ENCODE measurements at regions not wholly inside any gene's neighbourhood (a gene's known extent, or its start where the extent isn't known, plus 50 kb on each side); places are given as distances from the start of the nearest gene placed in this dataset.

- Mint-ChIP-seq H3K36me3 (ENCODE audit: unreplicated experiment) (peaks cover 15% of the 10 kb centered on the region), H3K4me3 (ENCODE audit: unreplicated experiment) (no peak overlapping the region), H3K4me1 (ENCODE audit: low read depth, unreplicated experiment) (peaks cover 7% of the 10 kb centered on the region), H3K27me3 (ENCODE audit: unreplicated experiment) (peaks cover 5% of the 10 kb centered on the region), H3K27ac (ENCODE audit: unreplicated experiment) (no peak overlapping the region), H3K9me3 (ENCODE audit: unreplicated experiment) (peaks cover 9% of the 10 kb centered on the region)
- DNase-seq, result no peak
- TF ChIP-seq CTCF (IDR thresholded peaks at IDR 0.05; ENCODE audit: partially characterized antibody, unreplicated experiment), result no peak
These were observed 82.5 kb upstream of the RGMA start for GRCh38 chr15:93171476-93171875.

GRCh38 chr15:93170329-93170728 lies 81.3 kb upstream of the RGMA start:
- no peak for DNase-seq
- Mint-ChIP-seq H3K4me1 (ENCODE audit: low read depth, unreplicated experiment) (peaks cover 11% of the 10 kb centered on the region), H3K36me3 (ENCODE audit: unreplicated experiment) (peaks cover 15% of the 10 kb centered on the region), H3K27me3 (ENCODE audit: unreplicated experiment) (peaks cover 7% of the 10 kb centered on the region), H3K4me3 (ENCODE audit: unreplicated experiment) (no peak overlapping the region), H3K9me3 (ENCODE audit: unreplicated experiment) (peaks cover 12% of the 10 kb centered on the region), H3K27ac (ENCODE audit: unreplicated experiment) (no peak overlapping the region)
- TF ChIP-seq CTCF (IDR thresholded peaks at IDR 0.05; ENCODE audit: partially characterized antibody, unreplicated experiment), result no peak

GRCh38 chr15:93168910-93169309 lies 79.9 kb upstream of the RGMA start:
- TF ChIP-seq CTCF (IDR thresholded peaks at IDR 0.05; ENCODE audit: partially characterized antibody, unreplicated experiment), result no peak
- Mint-ChIP-seq H3K27me3 (ENCODE audit: unreplicated experiment) (peaks cover 7% of the 10 kb centered on the region), H3K4me1 (ENCODE audit: low read depth, unreplicated experiment) (peaks cover 7% of the 10 kb centered on the region), H3K27ac (ENCODE audit: unreplicated experiment) (no peak overlapping the region), H3K9me3 (ENCODE audit: unreplicated experiment) (peaks cover 6% of the 10 kb centered on the region), H3K36me3 (ENCODE audit: unreplicated experiment) (peaks cover 10% of the 10 kb centered on the region), H3K4me3 (ENCODE audit: unreplicated experiment) (no peak overlapping the region)
- no peak for DNase-seq

- no peak overlapping the region for H3K4me3 Mint-ChIP-seq (ENCODE audit: unreplicated experiment)
- no peak for TF ChIP-seq CTCF (IDR thresholded peaks at IDR 0.05; ENCODE audit: partially characterized antibody, unreplicated experiment)
- DNase-seq, result no peak
- H3K36me3 Mint-ChIP-seq (ENCODE audit: unreplicated experiment), result peaks cover 5% of the 10 kb centered on the region
- no peak overlapping the region for H3K27ac Mint-ChIP-seq (ENCODE audit: unreplicated experiment)
- H3K27me3 Mint-ChIP-seq (ENCODE audit: unreplicated experiment), result peaks cover 5% of the 10 kb centered on the region
- H3K9me3 Mint-ChIP-seq (ENCODE audit: unreplicated experiment), result peaks cover 3% of the 10 kb centered on the region
- peaks cover 7% of the 10 kb centered on the region for H3K4me1 Mint-ChIP-seq (ENCODE audit: low read depth, unreplicated experiment)
These were observed 78.3 kb upstream of the RGMA start for GRCh38 chr15:93167291-93167690.

GRCh38 chr15:93166675-93167074 lies 77.7 kb upstream of the RGMA start:
- peaks cover 5% of the 10 kb centered on the region for H3K36me3 Mint-ChIP-seq (ENCODE audit: unreplicated experiment)
- peaks cover 3% of the 10 kb centered on the region for H3K9me3 Mint-ChIP-seq (ENCODE audit: unreplicated experiment)
- no peak for TF ChIP-seq CTCF (IDR thresholded peaks at IDR 0.05; ENCODE audit: partially characterized antibody, unreplicated experiment)
- no peak overlapping the region for H3K4me3 Mint-ChIP-seq (ENCODE audit: unreplicated experiment)
- H3K27me3 Mint-ChIP-seq (ENCODE audit: unreplicated experiment), result peaks cover 5% of the 10 kb centered on the region
- DNase-seq, result no peak
- H3K27ac Mint-ChIP-seq (ENCODE audit: unreplicated experiment), result peak overlapping the region; percentile 91
- peaks cover 7% of the 10 kb centered on the region for H3K4me1 Mint-ChIP-seq (ENCODE audit: low read depth, unreplicated experiment)
